CD4-positive, alpha-beta T cell treated with Interleukin-6 for 4 hours (primary cell): ENCODE measurements at regions not wholly inside any gene's neighbourhood (a gene's known extent, or its start where the extent isn't known, plus 50 kb on each side); places are given as distances from the start of the nearest gene placed in this dataset.

Experiments
- DNase-seq: peaks from one replicate; pipeline ENCODE4 v3.0.0-alpha.2; 2020; ENCODE audit warnings: mixed read lengths

GRCh38 chr9:93827545-93828330 lies 127.4 kb downstream of the BARX1 start:
- DNase-seq = peak; percentile 23

DNA sequence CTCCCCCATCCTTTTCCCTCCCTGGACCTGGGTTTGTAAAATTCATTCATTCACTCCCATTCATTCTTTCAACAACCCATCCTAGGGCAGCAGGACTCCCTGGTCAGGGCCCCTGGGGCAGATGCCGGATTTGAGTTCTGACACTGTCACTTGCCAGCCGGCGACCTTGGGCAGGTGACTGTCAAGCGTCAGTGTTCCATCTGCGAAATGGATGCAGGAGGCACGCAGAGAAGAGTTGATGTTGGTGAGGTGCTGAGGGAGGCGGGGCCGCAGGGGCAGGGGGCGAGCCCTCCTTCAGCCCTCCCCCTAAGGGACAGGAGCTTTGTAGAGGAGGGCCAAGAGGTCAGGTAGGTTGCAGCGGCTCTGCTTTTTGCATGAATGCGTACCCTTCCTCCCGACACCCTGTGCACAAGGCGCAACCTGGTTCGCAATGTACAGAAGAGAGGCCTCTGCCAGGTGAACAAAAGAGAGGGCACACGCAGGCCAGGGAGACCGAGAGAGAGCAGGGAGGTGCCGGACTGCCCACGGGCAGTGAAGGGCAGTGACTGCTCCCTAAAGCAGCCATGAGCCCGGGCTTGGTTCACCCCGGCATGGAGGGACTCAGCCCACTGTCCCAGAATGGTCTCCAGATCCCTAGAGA lies 128.1 kb downstream of the BARX1 start:
- no peak for DNase-seq

DNA sequence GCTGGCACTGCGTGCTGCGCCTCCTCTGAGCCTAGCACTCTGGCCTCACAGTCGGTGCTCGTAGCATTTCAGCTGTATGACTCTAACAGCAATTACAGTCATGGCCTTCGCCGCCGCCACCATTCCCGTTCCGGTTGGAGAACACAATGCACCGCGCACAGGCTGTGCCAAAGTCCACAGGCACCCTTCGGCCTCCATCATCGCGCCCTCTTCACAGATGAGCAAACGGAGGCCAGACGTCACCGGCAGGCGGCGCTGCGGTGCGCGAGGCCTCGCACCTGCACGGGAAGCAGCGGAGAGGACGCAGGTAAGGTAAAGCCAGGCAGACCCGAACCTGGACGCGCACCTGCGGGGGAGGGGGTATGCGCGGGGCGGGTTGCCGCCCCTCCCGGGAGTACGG lies 128.9 kb downstream of the BARX1 start:
- peak; percentile 59 for DNase-seq

DNA sequence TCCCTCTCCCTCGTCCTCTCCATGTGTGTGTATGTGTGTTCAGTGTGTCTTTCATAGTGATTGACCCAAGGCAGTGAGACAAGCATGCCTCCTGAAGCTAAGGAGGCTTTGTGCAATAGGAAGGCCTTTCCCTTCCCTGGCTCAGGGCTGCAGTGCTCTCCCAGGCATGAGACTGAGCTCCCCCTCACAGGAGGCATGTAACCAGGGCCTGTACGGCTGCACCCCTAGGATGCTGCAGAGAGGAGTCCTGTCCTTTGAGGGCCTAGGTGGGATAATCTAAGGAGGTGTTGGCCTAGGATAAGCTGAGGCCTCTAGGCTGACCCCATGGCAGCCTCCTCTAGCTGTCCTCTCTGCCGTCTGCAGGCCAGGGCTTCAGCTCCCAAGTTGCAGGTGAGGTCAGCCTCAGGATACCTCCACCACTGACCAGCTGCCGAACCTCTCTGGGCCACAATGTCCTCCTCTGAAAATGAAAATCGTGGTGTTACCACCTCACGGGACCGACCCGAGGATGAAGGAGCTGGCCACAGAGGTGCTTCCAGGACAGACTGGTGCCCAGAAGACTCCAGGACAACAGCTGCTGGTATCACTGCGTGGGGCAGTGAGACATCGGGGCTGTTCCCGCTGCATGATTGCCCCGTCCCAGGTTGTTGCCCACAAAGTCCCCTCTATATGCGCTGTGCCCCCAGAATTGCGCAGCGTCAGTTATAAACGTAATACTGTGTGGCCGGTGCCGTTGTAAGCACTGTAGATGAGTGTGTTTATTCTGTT lies 129.6 kb downstream of the BARX1 start:
- DNase-seq = no peak

DNA sequence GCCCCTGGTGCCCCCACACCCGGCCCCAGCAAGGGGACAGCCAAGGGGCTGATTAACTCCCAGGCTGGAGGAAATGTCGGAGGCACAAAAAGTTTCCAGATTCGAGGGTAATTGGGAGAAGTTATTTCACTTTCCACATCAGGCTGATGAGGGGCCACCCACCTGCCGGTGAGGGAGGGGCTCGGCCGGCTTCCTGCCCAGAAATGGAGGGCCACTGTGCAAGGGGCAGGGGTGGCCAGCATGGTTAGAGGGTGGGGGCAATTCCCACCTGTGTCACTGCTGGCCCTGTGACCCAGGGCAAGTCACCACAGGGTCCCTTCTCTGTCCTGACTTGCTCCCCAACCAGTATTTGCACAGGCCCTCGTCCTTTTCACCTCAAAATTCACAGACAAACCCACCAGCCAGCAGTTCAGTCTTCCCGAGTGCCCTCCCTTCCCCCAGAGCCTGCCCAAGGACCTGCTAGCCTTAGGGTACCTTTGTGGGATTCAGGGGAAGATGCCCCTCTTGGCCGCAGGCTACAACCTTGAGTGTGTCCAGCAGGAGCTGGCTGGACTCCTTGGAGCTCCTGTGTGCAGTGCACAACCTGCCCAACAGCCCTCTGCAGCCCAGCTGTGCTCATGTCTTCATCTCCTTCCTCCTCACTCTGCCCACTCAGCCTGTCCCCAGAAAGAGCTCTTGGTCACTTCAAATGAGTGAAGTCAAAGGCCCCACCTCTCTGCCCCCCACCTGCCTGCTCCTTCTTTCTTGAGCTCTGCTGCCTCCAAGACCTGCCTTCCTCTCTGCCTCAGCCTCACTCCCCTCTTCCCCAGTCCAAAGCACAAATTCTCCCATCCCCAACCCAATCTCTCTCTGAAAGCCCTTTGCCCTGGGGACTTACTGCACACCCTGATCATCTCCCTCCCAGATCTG lies 130.5 kb downstream of the BARX1 start:
- DNase-seq = no peak

DNA sequence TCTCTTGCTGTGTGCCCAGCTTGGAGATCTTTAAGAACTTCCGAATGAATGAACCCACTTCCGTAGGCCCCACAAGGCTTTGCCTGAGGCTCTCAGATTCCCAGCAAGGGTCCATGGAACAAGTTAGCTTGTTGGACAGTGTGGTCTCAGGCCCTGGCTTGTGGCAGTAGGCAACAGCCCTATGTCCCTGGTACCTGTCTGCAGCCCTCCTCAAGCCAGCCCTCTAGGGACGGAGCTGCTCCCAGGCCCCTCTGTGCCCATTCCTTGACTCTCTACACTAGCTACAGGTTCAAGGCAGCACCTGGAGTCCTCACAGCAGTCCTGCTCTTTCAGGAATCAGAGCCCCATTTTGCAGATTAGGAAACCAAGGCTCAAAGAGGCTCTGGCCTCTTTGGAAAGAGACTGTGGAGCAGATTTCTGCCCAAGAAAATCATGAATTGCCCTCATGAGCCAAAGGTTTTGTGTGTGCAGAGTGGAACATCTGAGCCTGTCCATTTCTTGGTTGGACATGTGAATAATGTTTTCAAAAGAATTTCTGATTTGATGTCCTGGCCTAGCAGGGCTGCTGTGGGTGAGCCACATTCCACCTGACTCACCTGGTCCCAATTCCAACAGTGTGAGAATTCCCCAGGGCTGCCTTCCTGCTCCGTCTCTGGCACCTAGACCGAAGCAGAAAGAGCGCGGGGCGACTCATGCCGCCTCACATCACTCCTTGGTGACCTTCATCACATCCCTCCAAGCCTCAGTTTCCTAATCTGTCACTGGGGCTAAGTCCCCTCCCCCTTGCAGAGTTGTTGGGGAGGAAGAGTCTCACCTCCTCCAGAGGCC lies 131.7 kb downstream of the BARX1 start:
- no peak for DNase-seq

DNA sequence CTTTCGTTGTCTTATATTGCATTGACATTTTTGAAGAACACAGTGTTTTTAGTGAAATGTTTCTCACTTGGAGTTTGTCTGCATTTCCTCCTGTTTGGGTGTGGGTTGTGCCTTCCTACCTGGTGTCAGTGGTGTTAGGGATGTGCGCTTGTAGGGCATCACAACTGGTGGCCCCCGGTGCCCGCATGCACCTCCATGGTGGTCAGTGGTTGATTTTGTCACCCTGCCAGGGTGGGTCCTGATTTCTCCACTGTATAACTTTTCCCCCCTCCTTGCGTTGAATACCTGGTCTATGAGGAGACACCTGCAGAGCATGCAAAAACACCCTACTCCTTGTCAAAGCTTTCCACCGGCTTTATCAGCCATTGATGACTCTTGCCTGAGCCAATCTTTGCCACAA lies 132.9 kb downstream of the BARX1 start:
- no peak for DNase-seq

GRCh38 chr9:93821307-93821703 lies 133.8 kb downstream of the BARX1 start:
- no peak for DNase-seq

- no peak for DNase-seq
Measured at GRCh38 chr9:93820667-93821306, 134.4 kb downstream of the BARX1 start.

DNA sequence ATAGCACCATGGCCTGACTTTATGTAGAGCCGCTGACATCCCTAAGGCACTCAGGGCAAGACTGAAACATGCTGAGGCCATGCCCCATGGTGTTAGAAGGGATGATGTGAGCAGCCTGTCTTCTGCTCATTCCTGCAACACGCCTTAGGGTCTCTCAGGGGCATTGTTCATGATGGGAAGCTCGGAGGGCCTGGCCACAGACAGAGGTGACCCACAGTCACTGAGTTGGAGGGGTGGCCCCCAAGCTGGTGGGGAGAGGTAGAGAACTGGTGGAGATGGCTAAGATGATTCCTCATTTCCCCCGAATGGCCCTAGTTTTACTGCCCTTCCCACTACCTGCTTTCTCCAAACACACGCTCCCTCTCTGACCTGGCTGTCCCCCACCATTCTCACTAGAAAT lies 135.2 kb downstream of the BARX1 start:
- no peak for DNase-seq

DNA sequence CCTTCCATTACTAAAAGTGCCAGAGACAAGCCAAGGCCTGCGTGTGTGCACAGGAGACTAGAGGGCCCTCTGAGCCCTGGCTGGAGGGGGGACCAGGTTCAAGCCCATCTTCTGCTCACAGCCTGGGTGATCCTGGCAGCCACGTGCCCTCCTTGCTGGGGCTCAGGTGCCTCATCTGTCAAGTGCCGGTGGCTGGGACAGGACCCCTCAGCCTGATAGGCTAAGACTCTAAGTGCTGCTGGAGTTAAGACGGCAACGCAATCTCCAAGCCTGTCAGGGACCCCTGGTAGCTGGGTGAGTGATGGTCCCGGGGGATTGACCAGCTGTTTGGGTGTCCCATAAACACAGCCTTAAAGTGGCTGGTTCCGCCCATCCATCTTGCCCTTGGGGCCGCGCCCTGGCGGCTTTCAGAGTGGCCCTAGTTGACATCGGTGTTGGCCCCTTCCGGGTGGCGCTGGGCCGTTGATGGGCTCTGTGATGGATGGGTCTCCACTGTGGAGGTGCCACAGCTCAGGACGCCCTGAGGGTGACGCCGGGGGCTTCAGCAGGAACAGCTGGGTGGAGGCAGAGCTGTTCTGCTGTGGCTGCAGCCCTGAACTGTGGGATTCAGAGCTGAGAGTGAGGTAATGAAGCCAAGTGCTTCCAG lies 136.2 kb downstream of the BARX1 start:
- no peak for DNase-seq

DNA sequence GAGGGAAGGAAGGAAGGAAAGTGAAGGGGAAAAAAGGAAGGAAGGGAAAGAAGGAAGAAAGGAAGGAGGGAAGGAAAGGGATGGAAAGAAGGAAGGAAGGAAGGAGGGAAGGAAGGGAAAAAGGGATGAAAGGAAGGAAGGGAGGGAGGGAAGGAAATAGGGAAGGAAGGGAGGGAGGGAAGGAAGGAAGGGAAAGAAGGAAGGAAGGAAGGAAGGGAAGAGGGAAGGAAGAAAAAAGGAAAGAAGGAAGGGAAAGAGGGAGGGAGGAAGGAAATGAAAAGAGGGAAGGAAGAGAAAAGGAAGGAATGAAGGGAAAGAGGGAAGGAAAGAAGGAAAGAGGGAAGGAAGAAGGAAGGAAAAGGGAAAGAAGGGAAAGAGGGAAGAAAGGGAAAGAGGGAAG lies 136.9 kb downstream of the BARX1 start:
- no peak for DNase-seq

DNA sequence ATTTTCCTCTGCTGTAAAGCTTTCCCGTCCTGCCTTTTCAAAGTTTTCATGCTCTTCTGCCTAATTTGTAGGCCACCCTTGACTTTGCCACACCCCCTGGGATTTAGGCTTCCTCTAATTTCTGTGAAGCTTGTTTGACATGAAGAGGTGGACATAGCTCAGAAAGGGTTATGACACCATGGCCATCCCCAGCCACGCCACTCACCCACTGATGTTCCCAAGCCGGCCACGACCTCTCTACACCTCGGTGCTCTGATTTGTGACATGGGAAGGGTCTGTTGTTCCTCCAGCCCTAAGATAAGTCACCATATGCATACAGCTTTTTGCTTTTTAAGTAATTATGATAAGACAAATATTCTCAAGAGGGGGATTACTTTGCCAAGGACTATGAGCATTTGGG lies 139.5 kb downstream of the BARX1 start:
- DNase-seq = no peak

- DNase-seq = no peak
Measured at GRCh38 chr9:93815135-93815534, 140.0 kb downstream of the BARX1 start.

- DNase-seq = no peak
Measured at GRCh38 chr9:93814077-93814956, 140.8 kb downstream of the BARX1 start.

GRCh38 chr9:93813221-93814076 lies 141.7 kb downstream of the BARX1 start:
- no peak for DNase-seq

DNA sequence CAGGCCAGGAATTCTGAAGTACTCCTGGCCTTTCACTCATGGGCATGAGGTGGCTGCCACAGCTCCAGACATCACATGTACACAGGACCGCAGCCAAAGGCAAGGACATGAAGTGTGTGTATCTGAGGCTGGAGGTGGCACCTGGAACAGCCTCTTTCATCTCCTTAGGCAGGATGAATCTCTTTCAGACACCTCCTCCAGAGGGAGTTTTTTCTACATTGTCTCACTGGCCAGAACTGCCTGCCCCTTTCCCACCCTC lies 142.8 kb downstream of the BARX1 start:
- no peak for DNase-seq

DNA sequence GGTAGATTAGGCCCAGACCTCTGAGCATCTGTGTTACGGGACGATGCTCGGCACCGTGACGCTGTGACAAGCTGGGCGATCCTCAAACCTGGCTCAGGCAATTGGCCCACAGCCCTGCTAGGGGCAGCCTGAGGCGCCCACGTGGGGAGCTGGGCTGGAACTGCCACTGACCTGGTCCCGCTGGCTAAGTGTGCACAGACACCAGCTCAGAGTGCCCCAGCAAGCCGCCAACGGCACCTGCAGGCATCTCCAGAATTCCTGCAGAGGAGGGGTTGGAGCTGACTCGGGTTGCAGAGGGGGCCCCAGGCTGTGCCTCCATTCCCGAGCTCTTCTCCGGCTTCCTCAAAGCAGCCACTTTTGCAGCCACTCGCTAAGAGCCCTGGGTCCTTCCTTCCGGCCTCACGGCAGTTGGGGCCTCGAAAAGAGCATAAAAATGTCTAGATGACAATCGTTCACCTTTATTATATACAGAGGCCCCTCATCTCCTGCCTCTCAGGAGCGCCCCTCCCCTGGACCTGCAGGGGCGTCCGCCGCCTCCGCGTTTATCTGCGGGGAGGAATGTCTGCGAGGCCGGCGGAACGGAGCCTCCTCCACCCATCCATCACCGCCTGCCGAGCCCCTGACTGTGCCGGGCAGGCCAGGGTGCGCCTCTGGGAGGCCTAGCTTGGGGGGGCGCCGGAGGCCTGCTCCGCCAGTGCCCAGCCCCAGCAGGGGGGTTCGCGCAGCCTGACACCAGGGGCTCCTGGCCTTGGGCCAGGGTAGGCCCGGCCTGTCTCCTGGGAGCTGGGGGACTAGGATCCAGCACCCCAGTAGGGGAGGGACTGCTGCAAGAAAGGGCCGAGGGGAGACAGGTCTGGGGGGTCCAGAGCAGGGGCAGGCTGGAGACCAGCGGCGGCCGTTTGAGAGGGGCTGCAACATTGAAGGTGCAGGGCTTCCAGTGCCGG lies 144.9 kb downstream of the BARX1 start:
- no peak for DNase-seq
